Brain microvascular endothelial cell (primary cell): ENCODE measurements at regions not wholly inside any gene's neighbourhood (a gene's known extent, or its start where the extent isn't known, plus 50 kb on each side); places are given as distances from the start of the nearest gene placed in this dataset.
"Not testable (repeated sequence)": the region's sequence is repeated elsewhere in the genome, so short reads cannot be mapped to it uniquely, and the experiment has no call there.

Experiments used
- DNase-seq: peaks from one replicate; pipeline ENCODE4 v3.0.0-alpha.2; 2020
- H3K27ac ChIP-seq: fragments of 250-450 bp; sonication (Bioruptor Pico); 2 replicates; pipeline ENCODE4 v1.5.1; 2020; ENCODE audit warnings: mild to moderate bottlenecking, moderate library complexity
- H3K27me3 ChIP-seq: fragments of 250-450 bp; sonication (Bioruptor Pico); replicated peaks from 2 replicates; pipeline ENCODE4 v1.5.1; 2020; ENCODE audit warnings: mild to moderate bottlenecking
- H3K36me3 ChIP-seq: fragments of 250-450 bp; sonication (Bioruptor Pico); replicated peaks from 2 replicates; pipeline ENCODE4 v1.5.1; 2020; ENCODE audit warnings: mild to moderate bottlenecking
- H3K4me3 ChIP-seq: 2 replicates; pipeline ENCODE4 v1.5.1; 2011; ENCODE audit warnings: low read depth, mild to moderate bottlenecking, control low read depth, low read length, moderate library complexity
- CTCF ChIP-seq: IDR thresholded peaks from 2 replicates; pipeline ENCODE4 v1.5.1; 2011; ENCODE audit warnings: low read depth, mild to moderate bottlenecking, moderate library complexity, low read length, control low read depth, inconsistent platforms; ENCODE audit errors: missing control alignments
- in situ Hi-C: cut with HindIII; loops from 2 replicates; pipeline ENCODE4 v1.10.0; 2017; ENCODE audit warnings: low sequenced_read_pairs, low pct_ligation_motif_present

- no peak for TF ChIP-seq CTCF
- H3K27me3 ChIP-seq: no peaks in the 10 kb centered on the region
- H3K4me3 ChIP-seq: no peak overlapping the region
- H3K27ac ChIP-seq: no peak overlapping the region
- in situ Hi-C loops: no loop called here
- DNase-seq: no peak
- H3K36me3 ChIP-seq: no peaks in the 10 kb centered on the region
Observed at GRCh38 chr16:87213536-87213935, 103.7 kb downstream of the C16orf95 start.

GRCh38 chr16:87216148-87216840 lies 100.9 kb downstream of the C16orf95 start:
- Histone ChIP-seq H3K4me3 (peak overlapping the region; percentile 31), H3K36me3 (no peaks in the 10 kb centered on the region), H3K27me3 (no peaks in the 10 kb centered on the region), H3K27ac (no peak overlapping the region)
- DNase-seq: no peak
- TF ChIP-seq CTCF: no peak
- in situ Hi-C loops: no loop called here

GRCh38 chr16:87216841-87217275 lies 100.3 kb downstream of the C16orf95 start:
- Histone ChIP-seq H3K36me3 (no peaks in the 10 kb centered on the region), H3K27me3 (no peaks in the 10 kb centered on the region), H3K4me3 (peak overlapping the region; percentile 31), H3K27ac (peak overlapping the region; percentile 40)
- in situ Hi-C loops: no loop called here
- no peak for TF ChIP-seq CTCF
- peak; percentile 43 for DNase-seq

GRCh38 chr16:87217802-87218201 lies 99.4 kb downstream of the C16orf95 start:
- H3K36me3 ChIP-seq, H3K27ac ChIP-seq, in situ Hi-C loops, H3K27me3 ChIP-seq, H3K4me3 ChIP-seq, DNase-seq: not testable (repeated sequence)

- Histone ChIP-seq H3K27ac (no peak overlapping the region), H3K36me3 (no peaks in the 10 kb centered on the region), H3K27me3 (no peaks in the 10 kb centered on the region), H3K4me3 (no peak overlapping the region)
- DNase-seq: no peak
- TF ChIP-seq CTCF: no peak
- in situ Hi-C loops: no loop called here
Observed at GRCh38 chr16:87218281-87219055, 98.7 kb downstream of the C16orf95 start.

- in situ Hi-C loops: no loop called here
- no peaks in the 10 kb centered on the region for H3K36me3 ChIP-seq
- no peak overlapping the region for H3K27ac ChIP-seq
- H3K27me3 ChIP-seq: no peaks in the 10 kb centered on the region
- TF ChIP-seq CTCF: no peak
- no peak overlapping the region for H3K4me3 ChIP-seq
- DNase-seq: no peak
Observed at GRCh38 chr16:87219287-87219909, 97.8 kb downstream of the C16orf95 start.
